H1 (cell line): ENCODE measurements at regions not wholly inside any gene's neighbourhood (a gene's known extent, or its start where the extent isn't known, plus 50 kb on each side); places are given as distances from the start of the nearest gene placed in this dataset.
A peak's percentile ranks its signal among the peaks of the same experiment; 100 is the strongest.

ENCODE experiments used
- CTCF ChIA-PET: fragments of 300-600 bp; sonication (Branson Sonifier 250); formaldehyde crosslinking; loops from one replicate; lab custom pipeline; 2021; ENCODE audit not compliant: partially characterized antibody; lab: Charles Lee
- POLR2A ChIA-PET: fragments of 300-600 bp; sonication (Branson Sonifier 250); formaldehyde crosslinking; loops from one replicate; lab custom pipeline; 2021; ENCODE audit warnings: inconsistent platforms; ENCODE audit not compliant: partially characterized antibody; lab: Charles Lee
- DNase-seq, 2 experiments: peaks; one replicate each; pipeline versions ENCODE4 v3.0.0 to v3.0.0-alpha.2; 2010 to 2022; ENCODE audit warnings: low spot score in 2 of 2, low read depth in 1 of 2, mixed read lengths in 1 of 2
- FAIRE-seq: peaks from 2 replicates; lab custom pipeline; 2011; peaks lifted over from hg19 to GRCh38; lab: Jason Lieb, UNC
- H2AFZ ChIP-seq: 2 replicates; pipeline ENCODE4 v1.8.1; 2012; ENCODE audit warnings: low read length, inconsistent platforms
- H2AK5ac ChIP-seq: 2 replicates; pipeline ENCODE4 v1.6.1; 2013; ENCODE audit warnings: low read depth, low read length
- H2BK120ac ChIP-seq: replicated peaks from 2 replicates; pipeline ENCODE3; 2013; ENCODE audit warnings: low read depth, low read length, inconsistent platforms
- H2BK12ac ChIP-seq: 2 replicates; pipeline ENCODE4 v1.6.1; 2013; ENCODE audit warnings: low read depth, low read length
- H2BK15ac ChIP-seq: 2 replicates; pipeline ENCODE4 v1.6.1; 2013; ENCODE audit warnings: low read length
- H2BK20ac ChIP-seq: 2 replicates; pipeline ENCODE4 v1.6.1; 2013; ENCODE audit warnings: low read length
- H2BK5ac ChIP-seq: 2 replicates; pipeline ENCODE4 v1.6.1; 2013; ENCODE audit warnings: low read depth, low read length
- H3K14ac ChIP-seq: 2 replicates; pipeline ENCODE4 v1.6.1; 2013; ENCODE audit warnings: inconsistent platforms; ENCODE audit not compliant: insufficient read length
- H3K18ac ChIP-seq: 2 replicates; pipeline ENCODE4 v1.6.1; 2013; ENCODE audit warnings: low read length; ENCODE audit errors: extremely low read depth
- H3K23ac ChIP-seq: 2 replicates; pipeline ENCODE4 v1.6.1; 2013; ENCODE audit warnings: inconsistent platforms; ENCODE audit not compliant: insufficient read length
- H3K23me2 ChIP-seq: 2 replicates; pipeline ENCODE4 v1.6.1; 2013; ENCODE audit warnings: low read depth, low read length
- H3K27ac ChIP-seq: 2 replicates; pipeline ENCODE4 v1.6.1; 2011; ENCODE audit warnings: low read depth, low read length, inconsistent platforms
- H3K27me3 ChIP-seq, 4 experiments: replicated peaks in 1 of 4; 1 replicate in 1 of 4; 2 replicates in 3 of 4; pipeline versions ENCODE4 v1.6.1 to v1.8.1; 2011 to 2013; ENCODE audit warnings: low read length in 3 of 4, mild to moderate bottlenecking in 3 of 4, inconsistent platforms in 2 of 4, mixed read lengths in 2 of 4, moderate library complexity in 1 of 4; ENCODE audit not compliant: control insufficient read depth in 3 of 4, insufficient read depth in 3 of 4; ENCODE audit errors: extremely low read depth in 1 of 4
- H3K36me3 ChIP-seq, 4 experiments: 2 replicates each; pipeline versions ENCODE4 v1.6.1 to v1.8.1; 2011 to 2013; ENCODE audit warnings: mild to moderate bottlenecking in 4 of 4, low read length in 3 of 4, moderate library complexity in 2 of 4, control low read depth in 1 of 4, inconsistent platforms in 1 of 4; ENCODE audit not compliant: insufficient read depth in 4 of 4, control insufficient read depth in 2 of 4
- H3K4ac ChIP-seq: replicated peaks from 2 replicates; pipeline ENCODE3; 2013; ENCODE audit warnings: low read length, low read depth, mixed read lengths, inconsistent platforms; ENCODE audit not compliant: insufficient read length
- H3K4me1 ChIP-seq, 4 experiments: replicated peaks in 1 of 4; 1 replicate in 1 of 4; 2 replicates in 3 of 4; pipeline versions ENCODE4 v1.6.1 to v1.8.1; 2011 to 2013; ENCODE audit warnings: low read length in 3 of 4, inconsistent platforms in 2 of 4, mixed read lengths in 1 of 4; ENCODE audit not compliant: insufficient read depth in 4 of 4, control insufficient read depth in 3 of 4
- H3K4me2 ChIP-seq, 2 experiments: 2 replicates each; pipeline versions ENCODE4 v1.6.1 to v1.8.1; 2011 to 2013; ENCODE audit warnings: low read depth in 2 of 2, low read length in 2 of 2, control low read depth in 1 of 2, inconsistent platforms in 1 of 2, mild to moderate bottlenecking in 1 of 2; ENCODE audit not compliant: insufficient read depth in 1 of 2
- H3K4me3 ChIP-seq, 4 experiments: fragments of 200-600, 300-600 bp in 1 of 4; sonication (generic), shearing (Covaris generic), sonication (Bioruptor Twin) in 1 of 4; 2 replicates each; pipeline versions ENCODE4 v1.5.1 to v1.8.1; 2011 to 2016; ENCODE audit warnings: low read length in 4 of 4, low read depth in 3 of 4, control low read depth in 2 of 4, inconsistent platforms in 2 of 4, mild to moderate bottlenecking in 2 of 4, mixed read lengths in 1 of 4, moderate library complexity in 1 of 4; ENCODE audit not compliant: insufficient read depth in 2 of 4; ENCODE audit errors: extremely low read depth in 1 of 4
- H3K56ac ChIP-seq: replicated peaks from 2 replicates; pipeline ENCODE3; 2013; ENCODE audit warnings: low read depth, mild to moderate bottlenecking, mixed read lengths, low read length, inconsistent platforms; ENCODE audit not compliant: insufficient read length
- H3K79me1 ChIP-seq: 2 replicates; pipeline ENCODE4 v1.6.1; 2013; ENCODE audit warnings: low read depth, low read length, control low read depth
- H3K79me2 ChIP-seq, 2 experiments: 2 replicates each; pipeline versions ENCODE4 v1.6.1 to v1.8.1; 2012 to 2013; ENCODE audit warnings: low read length in 2 of 2, mild to moderate bottlenecking in 2 of 2, inconsistent platforms in 1 of 2; ENCODE audit not compliant: insufficient read depth in 2 of 2, control insufficient read depth in 1 of 2
- H3K9ac ChIP-seq, 4 experiments: replicated peaks in 1 of 4; 1 replicate in 1 of 4; 2 replicates in 3 of 4; pipeline versions ENCODE4 v1.6.1 to v1.8.1; 2011 to 2013; ENCODE audit warnings: low read depth in 3 of 4, low read length in 3 of 4, control low read depth in 2 of 4, mild to moderate bottlenecking in 2 of 4, moderate library complexity in 2 of 4, inconsistent platforms in 1 of 4; ENCODE audit errors: extremely low read depth in 1 of 4
- H3K9me3 ChIP-seq, 2 experiments: 2 replicates each; pipeline versions ENCODE4 v1.6.1 to v1.8.1; 2012 to 2013; ENCODE audit warnings: mild to moderate bottlenecking in 2 of 2, moderate library complexity in 2 of 2, control low read depth in 1 of 2, inconsistent platforms in 1 of 2, low read depth in 1 of 2, low read length in 1 of 2, mixed read lengths in 1 of 2; ENCODE audit not compliant: insufficient read depth in 2 of 2
- H4K20me1 ChIP-seq, 2 experiments: replicated peaks in 1 of 2; 2 replicates each; pipeline versions ENCODE3 to v1.8.1; 2011 to 2013; ENCODE audit warnings: inconsistent platforms in 2 of 2, low read length in 2 of 2, mild to moderate bottlenecking in 1 of 2; ENCODE audit not compliant: insufficient read depth in 2 of 2, control insufficient read depth in 1 of 2
- H4K5ac ChIP-seq: 2 replicates; pipeline ENCODE4 v1.6.1; 2013; ENCODE audit warnings: low read length, low read depth, mixed read lengths, inconsistent platforms; ENCODE audit not compliant: insufficient read length
- H4K8ac ChIP-seq: 2 replicates; pipeline ENCODE4 v1.8.0; 2013; ENCODE audit warnings: mild to moderate bottlenecking, moderate library complexity, low read length, inconsistent platforms; ENCODE audit not compliant: insufficient read depth; ENCODE audit errors: extremely low read depth
- H4K91ac ChIP-seq: replicated peaks from 2 replicates; pipeline ENCODE3; 2013; ENCODE audit warnings: low read length, mixed read lengths, inconsistent platforms; ENCODE audit not compliant: insufficient read length
- CEBPB ChIP-seq: IDR thresholded peaks from 2 replicates; pipeline ENCODE4 v1.6.1; 2012; ENCODE audit warnings: low read depth, low read length
- EGR1 ChIP-seq: IDR thresholded peaks from 2 replicates; pipeline ENCODE4 v1.6.1; 2011; ENCODE audit warnings: low read depth, low read length, borderline replicate concordance
- HDAC6 ChIP-seq: IDR thresholded peaks from one replicate; pipeline ENCODE4 v1.7.1; 2012; ENCODE audit warnings: low read depth, mild to moderate bottlenecking, inconsistent platforms, low read length, moderate library complexity
- JUND ChIP-seq: IDR thresholded peaks from 2 replicates; pipeline ENCODE4 v1.6.1; 2011; ENCODE audit warnings: mild to moderate bottlenecking, improper control_type of control experiment, low read length
- MAX ChIP-seq: IDR thresholded peaks from 2 replicates; pipeline ENCODE4 v1.6.1; 2012; ENCODE audit warnings: inconsistent platforms
- NANOG ChIP-seq: IDR thresholded peaks from 2 replicates; pipeline ENCODE4 v1.6.1; 2011; ENCODE audit warnings: low read length, low read depth, mild to moderate bottlenecking, inconsistent platforms; ENCODE audit not compliant: insufficient read depth, poor library complexity, severe bottlenecking
- NRF1 ChIP-seq: IDR thresholded peaks from 2 replicates; pipeline ENCODE4 v1.6.1; 2011; ENCODE audit warnings: mild to moderate bottlenecking, low read depth, low read length, improper control_type of control experiment
- PHF8 ChIP-seq: fragments of 200-600 bp; sonication (generic); conservative IDR thresholded peaks from 2 replicates; pipeline ENCODE4 v1.7.1; 2012; ENCODE audit warnings: low read depth, mild to moderate bottlenecking, inconsistent platforms, low read length, moderate library complexity
- RFX5 ChIP-seq: IDR thresholded peaks from 2 replicates; pipeline ENCODE4 v1.6.1; 2011; ENCODE audit warnings: low read depth, low read length, improper control_type of control experiment, borderline replicate concordance
- RXRA ChIP-seq: IDR thresholded peaks from 2 replicates; pipeline ENCODE4 v1.6.1; 2011; ENCODE audit warnings: low read depth, mild to moderate bottlenecking, low read length, moderate library complexity; ENCODE audit not compliant: insufficient read depth
- SP1 ChIP-seq: IDR thresholded peaks from 2 replicates; pipeline ENCODE4 v1.6.1; 2011; ENCODE audit warnings: low read depth, low read length
- SP2 ChIP-seq: IDR thresholded peaks from 2 replicates; pipeline ENCODE4 v1.6.1; 2012; ENCODE audit warnings: mild to moderate bottlenecking, low read length, inconsistent platforms
- WGBS, 2 experiments: shearing (Covaris generic) in 1 of 2; methylation state at CpG; one replicate each; pipeline versions ENCODE4 v1.1.6 to v1.1.7; 2013 to 2015; ENCODE audit warnings: low lambda C conversion rate in 2 of 2, mixed read lengths in 2 of 2, inconsistent platforms in 1 of 2, low coverage in 1 of 2, missing lambda C conversion rate in 1 of 2; ENCODE audit not compliant: insufficient replicate concordance in 2 of 2, insufficient coverage in 1 of 2, insufficient read length in 1 of 2; ENCODE audit errors: extremely low coverage in 1 of 2, missing lambda C conversion rate in 1 of 2; 5-methylcytosine and 5-hydroxymethylcytosine counted together

GRCh38 chr7:131109011-131109758, 218.5 kb upstream of the MKLN1 start:
- Histone ChIP-seq H3K27me3 (peaks cover 0 to 7% (median 5%) of the 10 kb centered on the region in 4 experiments; a peak in 6 of 7 replicates), H3K14ac (peak overlapping the region; percentile 91), H2BK20ac (peak overlapping the region; percentile 93; the same call in 1 of the 2 replicates), H2AK5ac (no peak overlapping the region), H2BK120ac (peak overlapping the region; percentile 91), H4K8ac (peak overlapping the region; percentile 86), H3K4me2 (peak overlapping the region; percentile 91 to 99), H3K23me2 (peaks cover 33% of the 10 kb centered on the region; the same call in 1 of the 2 replicates), H4K5ac (peak overlapping the region; percentile 98), H3K4me1 (peaks cover 13 to 28% (median 21%) of the 10 kb centered on the region in 4 experiments; a peak in 6 of 7 replicates), H3K4me3 (peak overlapping the region; percentile 63 to 87 (median 68)), H3K18ac (peak overlapping the region; percentile 100), H4K91ac (peak overlapping the region; percentile 97), H3K56ac (peak overlapping the region; percentile 97), H3K9me3 (no peaks in the 10 kb centered on the region), H4K20me1 (peaks cover 0 to 3% of the 10 kb centered on the region in 2 experiments), H3K79me2 (peaks cover 0 to 16% of the 10 kb centered on the region in 2 experiments; a peak in 2 of 4 replicates), H3K36me3 (no peaks in the 10 kb centered on the region), H3K23ac (no peak overlapping the region), H2BK15ac (0 out of 2 replicates have a peak overlapping the region, but pooled peaks have one; percentile 72), H3K79me1 (no peaks in the 10 kb centered on the region), H2AFZ (peak overlapping the region; percentile 82; the same call in 1 of the 2 replicates), H2BK5ac (peak overlapping the region; percentile 97), H3K4ac (peak overlapping the region; percentile 81), H3K9ac (peak overlapping the region in 3 of 4 experiments; percentile 52 to 74 (median 64); a peak in 5 of 7 replicates), H3K27ac (peak overlapping the region; percentile 83), H2BK12ac (peak overlapping the region; percentile 99)
- POLR2A ChIA-PET, result interaction anchor here (0.8 to 1.7 kb wide), 10 partner anchors 10 to 384 kb away, joined by 3 to 5 read pairs (median 3); partner anchors contain the start of gene MKLN1
- 85% methylated on average over 2 of the region's 6 CpGs; no CpG with 5 or more reads in 1 of the 2 experiments for WGBS, 2 experiments
- DNase-seq, result no peak
- FAIRE-seq, result no peak
- CTCF ChIA-PET, result interaction anchor here (0.7 to 1.5 kb wide), 7 partner anchors 21 to 344 kb away, joined by 3 to 6 read pairs (median 3); no protein-coding TSS in a partner anchor
- no peak for TF ChIP-seq RFX5
- no peak for TF ChIP-seq HDAC6
- TF ChIP-seq SP2, result no peak
- no peak for TF ChIP-seq RXRA
- no peak for TF ChIP-seq CEBPB
- TF ChIP-seq SP1, result no peak
- TF ChIP-seq EGR1, result no peak
- no peak for TF ChIP-seq MAX
- TF ChIP-seq NANOG, result no peak
- TF ChIP-seq JUND, result no peak
- TF ChIP-seq PHF8, result no peak
- TF ChIP-seq NRF1, result no peak
